Osteoblast (primary cell): ENCODE measurements at regions not wholly inside any gene's neighbourhood (a gene's known extent, or its start where the extent isn't known, plus 50 kb on each side); places are given as distances from the start of the nearest gene placed in this dataset.
A peak's percentile ranks its signal among the peaks of the same experiment; 100 is the strongest.

Experiments
- DNase-seq: peaks from one replicate; pipeline ENCODE4 v3.0.0; 2011; ENCODE audit warnings: low spot score, mixed read lengths; ENCODE audit not compliant: insufficient read length; ENCODE audit errors: missing footprints
- H2AFZ ChIP-seq: 2 replicates; pipeline ENCODE4 v1.6.0; 2011; ENCODE audit warnings: mild to moderate bottlenecking, low read length
- H3K27ac ChIP-seq: 2 replicates; pipeline ENCODE4 v1.5.1; 2011; ENCODE audit warnings: mild to moderate bottlenecking, low read depth, low read length, moderate library complexity
- H3K27me3 ChIP-seq: 2 replicates; pipeline ENCODE4 v1.6.0; 2012; ENCODE audit warnings: mild to moderate bottlenecking, control low read depth, inconsistent platforms, low read length, moderate library complexity; ENCODE audit not compliant: insufficient read depth
- H3K36me3 ChIP-seq: 2 replicates; pipeline ENCODE4 v1.5.1; 2011; ENCODE audit warnings: mild to moderate bottlenecking, low read length, control low read depth, moderate library complexity; ENCODE audit not compliant: insufficient read depth
- H3K4me1 ChIP-seq: 2 replicates; pipeline ENCODE4 v1.5.1; 2011; ENCODE audit warnings: mild to moderate bottlenecking, low read length, control low read depth, moderate library complexity; ENCODE audit not compliant: insufficient read depth
- H3K4me2 ChIP-seq: 2 replicates; pipeline ENCODE4 v1.6.0; 2011; ENCODE audit warnings: mild to moderate bottlenecking, low read length; ENCODE audit not compliant: insufficient read depth
- H3K4me3 ChIP-seq: fragments of 200-600 bp; sonication (generic); 3 replicates; pipeline ENCODE4 v1.5.1; 2012; ENCODE audit warnings: mild to moderate bottlenecking, low read length, inconsistent platforms; ENCODE audit not compliant: insufficient read depth
- H3K79me2 ChIP-seq: 2 replicates; pipeline ENCODE4 v1.6.0; 2012; ENCODE audit warnings: mild to moderate bottlenecking, low read length, control low read depth, inconsistent platforms; ENCODE audit not compliant: insufficient read depth
- H3K9me3 ChIP-seq: 2 replicates; pipeline ENCODE4 v1.5.1; 2011; ENCODE audit warnings: low read depth, low read length, control low read depth
- H4K20me1 ChIP-seq: 2 replicates; pipeline ENCODE4 v1.6.0; 2012; ENCODE audit warnings: mild to moderate bottlenecking, low read length, control low read depth; ENCODE audit not compliant: insufficient read depth
- CTCF ChIP-seq: IDR thresholded peaks from 2 replicates; pipeline ENCODE4 v1.5.1; 2011; ENCODE audit warnings: mild to moderate bottlenecking, low read depth, low read length, moderate library complexity; ENCODE audit errors: extremely low read depth

GRCh38 chr11:18878211-18878610 is 61.0 kb downstream of the MRGPRX1 start:
- Histone ChIP-seq H3K79me2 (no peaks in the 10 kb centered on the region), H2AFZ (no peak overlapping the region), H3K27me3 (no peaks in the 10 kb centered on the region), H3K9me3 (no peaks in the 10 kb centered on the region), H3K4me2 (no peak overlapping the region), H3K36me3 (no peaks in the 10 kb centered on the region), H3K4me3 (no peak overlapping the region), H3K4me1 (no peaks in the 10 kb centered on the region), H3K27ac (no peak overlapping the region), H4K20me1 (no peaks in the 10 kb centered on the region)
- DNase-seq: no peak
- no peak for TF ChIP-seq CTCF

GRCh38 chr11:18865951-18866350 is 73.3 kb downstream of the MRGPRX1 start:
- H3K4me2 ChIP-seq: no peak overlapping the region
- no peaks in the 10 kb centered on the region for H3K9me3 ChIP-seq
- no peaks in the 10 kb centered on the region for H3K79me2 ChIP-seq
- TF ChIP-seq CTCF: no peak
- no peaks in the 10 kb centered on the region for H3K36me3 ChIP-seq
- no peaks in the 10 kb centered on the region for H4K20me1 ChIP-seq
- H3K27me3 ChIP-seq: no peaks in the 10 kb centered on the region
- no peak for DNase-seq
- H2AFZ ChIP-seq: no peak overlapping the region
- H3K27ac ChIP-seq: no peak overlapping the region
- H3K4me1 ChIP-seq: no peaks in the 10 kb centered on the region
- H3K4me3 ChIP-seq: no peak overlapping the region

- no peaks in the 10 kb centered on the region for H3K36me3 ChIP-seq
- H3K4me1 ChIP-seq: no peaks in the 10 kb centered on the region
- TF ChIP-seq CTCF: no peak
Observed at GRCh38 chr11:18865261-18865660, 73.7 kb upstream of the PTPN5 start.

GRCh38 chr11:18853086-18853720 is 61.6 kb upstream of the PTPN5 start:
- H2AFZ ChIP-seq: no peak overlapping the region
- no peak overlapping the region for H3K4me2 ChIP-seq
- no peak overlapping the region for H3K27ac ChIP-seq
- no peaks in the 10 kb centered on the region for H4K20me1 ChIP-seq
- peaks cover under 1% of the 10 kb centered on the region for H3K27me3 ChIP-seq
- no peaks in the 10 kb centered on the region for H3K9me3 ChIP-seq
- H3K4me1 ChIP-seq: no peaks in the 10 kb centered on the region
- H3K4me3 ChIP-seq: no peak overlapping the region
- no peaks in the 10 kb centered on the region for H3K36me3 ChIP-seq
- DNase-seq: no peak
- H3K79me2 ChIP-seq: no peaks in the 10 kb centered on the region
- peak; percentile 44 for TF ChIP-seq CTCF

More at GRCh38 chr11:18865261-18865660, 73.7 kb upstream of the PTPN5 start:
- Histone ChIP-seq H3K9me3 (no peaks in the 10 kb centered on the region), H3K4me3 (no peak overlapping the region), H3K4me2 (no peak overlapping the region), H3K27me3 (no peaks in the 10 kb centered on the region), H2AFZ (no peak overlapping the region), H3K79me2 (no peaks in the 10 kb centered on the region), H4K20me1 (no peaks in the 10 kb centered on the region), H3K27ac (no peak overlapping the region)
- DNase-seq: no peak
